CD4-positive, alpha-beta T cell treated with Interleukin-4 for 4 hours (primary cell): ENCODE measurements at regions not wholly inside any gene's neighbourhood (a gene's known extent, or its start where the extent isn't known, plus 50 kb on each side); places are given as distances from the start of the nearest gene placed in this dataset.

ENCODE experiments used
- DNase-seq: peaks from one replicate; pipeline ENCODE4 v3.0.0-alpha.2; 2020

- no peak for DNase-seq
Measured at GRCh38 chr6:43965628-43966373, 161.5 kb downstream of the MRPL14 start.

- no peak for DNase-seq
Measured at GRCh38 chr6:43964659-43965570, 162.3 kb downstream of the MRPL14 start.

GRCh38 chr6:43963877-43964658, 163.2 kb downstream of the MRPL14 start:
- DNase-seq: no peak

GRCh38 chr6:43963203-43963602, 164.0 kb downstream of the MRPL14 start:
- DNase-seq: no peak

GRCh38 chr6:43962458-43962857, 164.8 kb downstream of the MRPL14 start:
- no peak for DNase-seq

- DNase-seq: no peak
Measured at GRCh38 chr6:43957273-43957672, 170.0 kb downstream of the MRPL14 start.

GRCh38 chr6:43956478-43956877, 170.8 kb downstream of the MRPL14 start:
- no peak for DNase-seq

GRCh38 chr6:43954311-43955131, 172.7 kb downstream of the MRPL14 start:
- no peak for DNase-seq

- no peak for DNase-seq
Measured at GRCh38 chr6:43953794-43954310, 173.4 kb downstream of the MRPL14 start.

- DNase-seq: no peak
Measured at GRCh38 chr6:43953256-43953655, 174.0 kb downstream of the MRPL14 start.

GRCh38 chr6:43952746-43953145, 174.5 kb downstream of the MRPL14 start:
- DNase-seq: no peak

- DNase-seq: no peak
Measured at GRCh38 chr6:43951756-43952675, 175.2 kb downstream of the MRPL14 start.

GRCh38 chr6:43951063-43951755, 176.0 kb downstream of the MRPL14 start:
- DNase-seq: no peak

- no peak for DNase-seq
Measured at GRCh38 chr6:43950731-43951062, 176.6 kb downstream of the MRPL14 start.

GRCh38 chr6:43950051-43950605, 177.1 kb downstream of the MRPL14 start:
- DNase-seq: no peak

GRCh38 chr6:43949551-43949991, 177.7 kb downstream of the MRPL14 start:
- DNase-seq: no peak

GRCh38 chr6:43948527-43949485, 178.4 kb downstream of the MRPL14 start:
- DNase-seq: no peak

GRCh38 chr6:43947860-43948259, 177.8 kb downstream of the VEGFA start:
- DNase-seq: no peak
